ENCODE measurements at regions not wholly inside any gene's neighbourhood (a gene's known extent, or its start where the extent isn't known, plus 50 kb on each side); places are given as distances from the start of the nearest gene placed in this dataset.
A peak's percentile ranks its signal among the peaks of the same experiment; 100 is the strongest.

GRCh38 chrX:118254611-118255010 is 91.3 kb upstream of the WDR44 start:
- in situ Hi-C loops (cut with MboI): no loop called here
- peak; percentile 69 for FAIRE-seq
- POLR2A ChIA-PET: no interaction called here
- no peak for TF ChIP-seq STAT6 (CRISPR knock-in tag; IDR thresholded peaks at IDR 0.05)
- no peak for TF ChIP-seq TEAD4 (IDR thresholded peaks at IDR 0.05; ENCODE audit: low read length)
- no peak for TF ChIP-seq TEAD4 (CRISPR knock-in tag; IDR thresholded peaks at IDR 0.05; ENCODE audit: borderline replicate concordance)
- no peak for TF ChIP-seq ZNF121 (CRISPR knock-in tag; conservative IDR thresholded peaks at IDR 0.05)
- TF ChIP-seq, protein P1, sequence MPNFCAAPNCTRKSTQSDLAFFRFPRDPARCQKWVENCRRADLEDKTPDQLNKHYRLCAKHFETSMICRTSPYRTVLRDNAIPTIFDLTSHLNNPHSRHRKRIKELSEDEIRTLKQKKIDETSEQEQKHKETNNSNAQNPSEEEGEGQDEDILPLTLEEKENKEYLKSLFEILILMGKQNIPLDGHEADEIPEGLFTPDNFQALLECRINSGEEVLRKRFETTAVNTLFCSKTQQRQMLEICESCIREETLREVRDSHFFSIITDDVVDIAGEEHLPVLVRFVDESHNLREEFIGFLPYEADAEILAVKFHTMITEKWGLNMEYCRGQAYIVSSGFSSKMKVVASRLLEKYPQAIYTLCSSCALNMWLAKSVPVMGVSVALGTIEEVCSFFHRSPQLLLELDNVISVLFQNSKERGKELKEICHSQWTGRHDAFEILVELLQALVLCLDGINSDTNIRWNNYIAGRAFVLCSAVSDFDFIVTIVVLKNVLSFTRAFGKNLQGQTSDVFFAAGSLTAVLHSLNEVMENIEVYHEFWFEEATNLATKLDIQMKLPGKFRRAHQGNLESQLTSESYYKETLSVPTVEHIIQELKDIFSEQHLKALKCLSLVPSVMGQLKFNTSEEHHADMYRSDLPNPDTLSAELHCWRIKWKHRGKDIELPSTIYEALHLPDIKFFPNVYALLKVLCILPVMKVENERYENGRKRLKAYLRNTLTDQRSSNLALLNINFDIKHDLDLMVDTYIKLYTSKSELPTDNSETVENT (CRISPR knock-in tag; IDR thresholded peaks at IDR 0.05): no peak
- TF ChIP-seq REST (IDR thresholded peaks at IDR 0.05; ENCODE audit: borderline replicate concordance): peak; percentile 49; the same call in 1 of the 2 replicates
- no peak for TF ChIP-seq REST (CRISPR knock-in tag; IDR thresholded peaks at IDR 0.05; ENCODE audit: low read depth)
- TF ChIP-seq, protein P2, sequence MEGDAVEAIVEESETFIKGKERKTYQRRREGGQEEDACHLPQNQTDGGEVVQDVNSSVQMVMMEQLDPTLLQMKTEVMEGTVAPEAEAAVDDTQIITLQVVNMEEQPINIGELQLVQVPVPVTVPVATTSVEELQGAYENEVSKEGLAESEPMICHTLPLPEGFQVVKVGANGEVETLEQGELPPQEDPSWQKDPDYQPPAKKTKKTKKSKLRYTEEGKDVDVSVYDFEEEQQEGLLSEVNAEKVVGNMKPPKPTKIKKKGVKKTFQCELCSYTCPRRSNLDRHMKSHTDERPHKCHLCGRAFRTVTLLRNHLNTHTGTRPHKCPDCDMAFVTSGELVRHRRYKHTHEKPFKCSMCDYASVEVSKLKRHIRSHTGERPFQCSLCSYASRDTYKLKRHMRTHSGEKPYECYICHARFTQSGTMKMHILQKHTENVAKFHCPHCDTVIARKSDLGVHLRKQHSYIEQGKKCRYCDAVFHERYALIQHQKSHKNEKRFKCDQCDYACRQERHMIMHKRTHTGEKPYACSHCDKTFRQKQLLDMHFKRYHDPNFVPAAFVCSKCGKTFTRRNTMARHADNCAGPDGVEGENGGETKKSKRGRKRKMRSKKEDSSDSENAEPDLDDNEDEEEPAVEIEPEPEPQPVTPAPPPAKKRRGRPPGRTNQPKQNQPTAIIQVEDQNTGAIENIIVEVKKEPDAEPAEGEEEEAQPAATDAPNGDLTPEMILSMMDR (IDR thresholded peaks at IDR 0.05 in 2 of 3, conservative IDR thresholded peaks at IDR 0.05 in 1 of 3; ENCODE audit: insufficient read depth in 2 of 3, low read depth in 1 of 3, low read length in 3 of 3): peak; percentile 36 to 69 (median 55); a peak in 5 of 6 replicates

More at GRCh38 chrX:118254611-118255010, 91.3 kb upstream of the WDR44 start:
- DNase-seq (ENCODE audit: extremely low read depth in 1 of 4, low spot score in 3 of 4) (peak; percentile 33 to 57 (median 45)), ATAC-seq (peak; percentile 83)
- intact Hi-C loops (cut with micrococcal nuclease): no loop called here
- no peak overlapping the region for H2AFZ ChIP-seq (ENCODE audit: low read depth, low read length)
- no peaks in the 10 kb centered on the region for H3K9me3 ChIP-seq (replicated peaks; ENCODE audit: control insufficient read depth, insufficient read depth, low read depth, low read length)
- H3K9me1 ChIP-seq (ENCODE audit: control insufficient read depth, insufficient read depth, low read length): no peaks in the 10 kb centered on the region
- no peaks in the 10 kb centered on the region for H3K79me2 ChIP-seq (ENCODE audit: control insufficient read depth, insufficient read depth, low read length)
- H3K27ac ChIP-seq (ENCODE audit: extremely low read depth, low read depth, low read length): no peak overlapping the region
- H3K9ac ChIP-seq (ENCODE audit: insufficient read depth in 1 of 2, low read depth in 2 of 2, low read length in 2 of 2): no peak overlapping the region
- H4K20me1 ChIP-seq (replicated peaks; ENCODE audit: control insufficient read depth, insufficient read depth, low read length): no peaks in the 10 kb centered on the region
- no peaks in the 10 kb centered on the region for H3K36me3 ChIP-seq (ENCODE audit: control insufficient read depth, insufficient read depth, low read length)
- H3K4me3 ChIP-seq: no peak overlapping the region
- 0% methylated on average over 2 of the region's 2 CpGs for WGBS (ENCODE audit: insufficient coverage, low coverage, missing lambda C conversion rate)
- no TSS peak for BruUV-seq (replicated peaks)
- H3K4me2 ChIP-seq (ENCODE audit: insufficient read depth, low read length): no peak overlapping the region
- no peaks in the 10 kb centered on the region for H3K27me3 ChIP-seq (ENCODE audit: control insufficient read depth in 2 of 2, insufficient read depth in 2 of 2, low read length in 2 of 2)
- CTCF ChIA-PET (ENCODE audit: low intra/inter-chr PET ratio): no interaction called here
- H3K4me1 ChIP-seq (replicated peaks in 1 of 2; ENCODE audit: control insufficient read depth in 2 of 2, insufficient read depth in 2 of 2, low read length in 2 of 2): no peaks in the 10 kb centered on the region; a peak in 1 of 5 replicates
